ENCODE measurements at regions not wholly inside any gene's neighbourhood (a gene's known extent, or its start where the extent isn't known, plus 50 kb on each side); places are given as distances from the start of the nearest gene placed in this dataset.

- ChIA-PET POLR2A (no interaction called here), CTCF (no interaction called here)
- no peaks in the 10 kb centered on the region for H3K27me3 ChIP-seq (ENCODE audit: control insufficient read depth, insufficient read depth, low read length)
- no peak for DNase-seq (ENCODE audit: low read depth)
- no peak for TF ChIP-seq CTCF (IDR thresholded peaks at IDR 0.05; ENCODE audit: insufficient read depth, low read depth, low read length)
- H3K4me3 ChIP-seq (ENCODE audit: low read depth, low read length) = no peak overlapping the region
- no peaks in the 10 kb centered on the region for H3K36me3 ChIP-seq (ENCODE audit: control insufficient read depth, insufficient read depth, low read length)
Observed at GRCh38 chr13:100881291-100881864, 206.8 kb upstream of the TMTC4 start.

- POLR2A ChIA-PET = no interaction called here
- no peak for TF ChIP-seq CTCF (IDR thresholded peaks at IDR 0.05; ENCODE audit: insufficient read depth, low read depth, low read length)
- no peak overlapping the region for H3K4me3 ChIP-seq (ENCODE audit: low read depth, low read length)
- CTCF ChIA-PET = no interaction called here
- no peaks in the 10 kb centered on the region for H3K36me3 ChIP-seq (ENCODE audit: control insufficient read depth, insufficient read depth, low read length)
- DNase-seq (ENCODE audit: low read depth) = no peak
- no peaks in the 10 kb centered on the region for H3K27me3 ChIP-seq (ENCODE audit: control insufficient read depth, insufficient read depth, low read length)
Observed at GRCh38 chr13:100880166-100880565, 205.6 kb upstream of the TMTC4 start.

GRCh38 chr13:100879255-100879654 lies 204.7 kb upstream of the TMTC4 start:
- no peaks in the 10 kb centered on the region for H3K36me3 ChIP-seq (ENCODE audit: control insufficient read depth, insufficient read depth, low read length)
- POLR2A ChIA-PET = no interaction called here
- no peak overlapping the region for H3K4me3 ChIP-seq (ENCODE audit: low read depth, low read length)
- no peak for TF ChIP-seq CTCF (IDR thresholded peaks at IDR 0.05; ENCODE audit: insufficient read depth, low read depth, low read length)
- no peak for DNase-seq (ENCODE audit: low read depth)
- CTCF ChIA-PET = no interaction called here
- H3K27me3 ChIP-seq (ENCODE audit: control insufficient read depth, insufficient read depth, low read length) = no peaks in the 10 kb centered on the region

GRCh38 chr13:100876044-100876403 lies 201.4 kb upstream of the TMTC4 start:
- POLR2A ChIA-PET = no interaction called here
- DNase-seq (ENCODE audit: low read depth) = no peak
- H3K4me3 ChIP-seq (ENCODE audit: low read depth, low read length) = no peak overlapping the region
- CTCF ChIA-PET = no interaction called here
- no peaks in the 10 kb centered on the region for H3K27me3 ChIP-seq (ENCODE audit: control insufficient read depth, insufficient read depth, low read length)
- TF ChIP-seq CTCF (IDR thresholded peaks at IDR 0.05; ENCODE audit: insufficient read depth, low read depth, low read length) = no peak
- H3K36me3 ChIP-seq (ENCODE audit: control insufficient read depth, insufficient read depth, low read length) = no peaks in the 10 kb centered on the region

GRCh38 chr13:100875392-100876043 lies 200.9 kb upstream of the TMTC4 start:
- ChIA-PET POLR2A (no interaction called here), CTCF (no interaction called here)
- DNase-seq (ENCODE audit: low read depth) = peak; percentile 79
- Histone ChIP-seq H3K36me3 (ENCODE audit: control insufficient read depth, insufficient read depth, low read length) (no peaks in the 10 kb centered on the region), H3K4me3 (ENCODE audit: low read depth, low read length) (no peak overlapping the region), H3K27me3 (ENCODE audit: control insufficient read depth, insufficient read depth, low read length) (no peaks in the 10 kb centered on the region)
- TF ChIP-seq CTCF (IDR thresholded peaks at IDR 0.05; ENCODE audit: insufficient read depth, low read depth, low read length) = no peak

Measured in BJ (cell line).